Gastroesophageal sphincter (tissue), 3 donors: ENCODE measurements at regions not wholly inside any gene's neighbourhood (a gene's known extent, or its start where the extent isn't known, plus 50 kb on each side); places are given as distances from the start of the nearest gene placed in this dataset.

Source experiments
- EP300 ChIP-seq: sonication (generic); formaldehyde crosslinking; IDR thresholded peaks from one replicate; pipeline ENCODE4 v1.6.1; 2017; ENCODE audit warnings: antibody characterized with exemption, mild to moderate bottlenecking
- POLR2A ChIP-seq, 2 donors: fragments of 450-650 bp; IDR thresholded peaks; one replicate each; pipeline ENCODE4 v1.6.1; 2017; ENCODE audit warnings: antibody characterized with exemption in 2 of 2, mild to moderate bottlenecking in 2 of 2, moderate library complexity in 1 of 2
- POLR2AphosphoS5 ChIP-seq: sonication (generic); formaldehyde crosslinking; IDR thresholded peaks from one replicate; pipeline ENCODE4 v1.6.1; 2017; ENCODE audit warnings: antibody characterized with exemption
- TF ChIP-seq, protein P1 (sequence below), 4 experiments: fragments of 200-600 bp in 2 of 4; fragments of 450-650 bp in 2 of 4; sonication (generic) in 1 of 4; IDR thresholded peaks; one replicate each; pipeline ENCODE4 v1.5.1; 2017 to 2019; ENCODE audit warnings: antibody characterized with exemption in 4 of 4, mild to moderate bottlenecking in 2 of 4, moderate library complexity in 2 of 4

DNA sequence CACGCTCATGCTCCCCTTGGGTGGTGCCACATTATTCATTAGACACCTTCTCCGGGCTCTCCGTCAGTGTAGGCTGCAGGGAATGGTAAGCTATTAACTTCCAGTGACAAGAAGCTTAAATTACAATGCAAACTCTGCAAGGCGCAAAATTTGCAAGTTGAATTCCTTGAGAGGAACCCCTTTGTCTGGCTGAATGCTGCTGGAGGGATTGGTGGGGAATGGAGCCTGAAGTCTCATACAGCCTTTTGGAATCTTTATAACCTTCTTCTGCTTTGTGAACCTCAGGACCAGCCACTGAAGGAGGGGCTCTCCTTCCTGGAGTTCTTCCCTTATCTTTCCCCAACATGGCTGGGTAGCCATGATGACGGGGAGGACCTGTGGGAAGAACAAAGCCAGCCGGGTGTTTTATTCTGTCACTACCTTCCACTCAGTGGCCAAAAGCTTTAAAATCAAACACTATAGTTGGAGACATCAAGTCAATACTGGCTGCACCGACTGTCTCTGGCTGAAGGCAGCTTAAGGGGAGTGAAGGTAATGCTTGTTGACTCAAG is 220.9 kb upstream of the EPHA4 start:
- TF ChIP-seq EP300: no peak
- TF ChIP-seq POLR2AphosphoS5: no peak
- TF ChIP-seq, protein P1, sequence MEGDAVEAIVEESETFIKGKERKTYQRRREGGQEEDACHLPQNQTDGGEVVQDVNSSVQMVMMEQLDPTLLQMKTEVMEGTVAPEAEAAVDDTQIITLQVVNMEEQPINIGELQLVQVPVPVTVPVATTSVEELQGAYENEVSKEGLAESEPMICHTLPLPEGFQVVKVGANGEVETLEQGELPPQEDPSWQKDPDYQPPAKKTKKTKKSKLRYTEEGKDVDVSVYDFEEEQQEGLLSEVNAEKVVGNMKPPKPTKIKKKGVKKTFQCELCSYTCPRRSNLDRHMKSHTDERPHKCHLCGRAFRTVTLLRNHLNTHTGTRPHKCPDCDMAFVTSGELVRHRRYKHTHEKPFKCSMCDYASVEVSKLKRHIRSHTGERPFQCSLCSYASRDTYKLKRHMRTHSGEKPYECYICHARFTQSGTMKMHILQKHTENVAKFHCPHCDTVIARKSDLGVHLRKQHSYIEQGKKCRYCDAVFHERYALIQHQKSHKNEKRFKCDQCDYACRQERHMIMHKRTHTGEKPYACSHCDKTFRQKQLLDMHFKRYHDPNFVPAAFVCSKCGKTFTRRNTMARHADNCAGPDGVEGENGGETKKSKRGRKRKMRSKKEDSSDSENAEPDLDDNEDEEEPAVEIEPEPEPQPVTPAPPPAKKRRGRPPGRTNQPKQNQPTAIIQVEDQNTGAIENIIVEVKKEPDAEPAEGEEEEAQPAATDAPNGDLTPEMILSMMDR (IDR thresholded peaks at IDR 0.05): no peak
- TF ChIP-seq POLR2A (IDR thresholded peaks at IDR 0.05): no peak
